ENCODE measurements at regions not wholly inside any gene's neighbourhood (a gene's known extent, or its start where the extent isn't known, plus 50 kb on each side); places are given as distances from the start of the nearest gene placed in this dataset.

GRCh38 chr20:57090590-57091560 lies 175.6 kb downstream of the BMP7 start:
- H3K27me3 ChIP-seq, result no peaks in the 10 kb centered on the region
- intact Hi-C loops (cut with DNase I), result loop anchor here in 1 of 4 donors (5.0 kb wide), 1 partner anchor 256 kb away; no protein-coding TSS in a partner anchor
- H3K4me3 ChIP-seq, result no peak overlapping the region
- DNase-seq, result no peak
- WGBS, 3 donors, result 66 to 74% (median 73%) methylated on average over 22 to 25 of the region's 25 CpGs
- TF ChIP-seq CTCF (IDR thresholded peaks at IDR 0.05) (no peak), EP300 (IDR thresholded peaks at IDR 0.05) (no peak), POLR2A (IDR thresholded peaks at IDR 0.05) (no peak)
- no peak overlapping the region for H3K27ac ChIP-seq
- no peaks in the 10 kb centered on the region for H3K4me1 ChIP-seq (ENCODE audit: insufficient read depth)
- H3K9me3 ChIP-seq, result no peaks in the 10 kb centered on the region
- H3K36me3 ChIP-seq, result no peaks in the 10 kb centered on the region

GRCh38 chr20:57091748-57092111 lies 174.7 kb downstream of the BMP7 start:
- Histone ChIP-seq H3K4me3 (no peak overlapping the region), H3K27ac (no peak overlapping the region), H3K4me1 (ENCODE audit: insufficient read depth) (no peaks in the 10 kb centered on the region), H3K9me3 (no peaks in the 10 kb centered on the region), H3K27me3 (no peaks in the 10 kb centered on the region), H3K36me3 (no peaks in the 10 kb centered on the region)
- 52 to 54% (median 52%) methylated on average over 10 to 13 of the region's 13 CpGs for WGBS, 3 donors
- TF ChIP-seq POLR2A (IDR thresholded peaks at IDR 0.05) (no peak), CTCF (IDR thresholded peaks at IDR 0.05) (no peak)
- DNase-seq, result no peak
- intact Hi-C loops (cut with DNase I), result loop anchor here in 1 of 4 donors (5.0 kb wide), 1 partner anchor 256 kb away; no protein-coding TSS in a partner anchor

GRCh38 chr20:57092112-57092899 lies 174.1 kb downstream of the BMP7 start:
- H3K4me1 ChIP-seq (ENCODE audit: insufficient read depth), result no peaks in the 10 kb centered on the region
- intact Hi-C loops (cut with DNase I), result loop anchor here in 1 of 4 donors (5.0 kb wide), 1 partner anchor 255 kb away; no protein-coding TSS in a partner anchor
- no peaks in the 10 kb centered on the region for H3K27me3 ChIP-seq
- H3K36me3 ChIP-seq, result no peaks in the 10 kb centered on the region
- no peak for TF ChIP-seq EP300 (IDR thresholded peaks at IDR 0.05)
- no peak for TF ChIP-seq POLR2A (IDR thresholded peaks at IDR 0.05)
- TF ChIP-seq CTCF (IDR thresholded peaks at IDR 0.05), result peak in 1 of 3 donors; percentile 14
- peak in 2 of 5 donors; percentile 22 to 47 for DNase-seq
- H3K27ac ChIP-seq, result no peak overlapping the region
- WGBS, 3 donors, result 15 to 17% (median 16%) methylated on average over 33 to 34 of the region's 34 CpGs
- H3K9me3 ChIP-seq, result no peaks in the 10 kb centered on the region
- H3K4me3 ChIP-seq, result no peak overlapping the region

GRCh38 chr20:57092900-57093530 lies 173.4 kb downstream of the BMP7 start:
- DNase-seq, result no peak
- Histone ChIP-seq H3K4me1 (ENCODE audit: insufficient read depth) (no peaks in the 10 kb centered on the region), H3K4me3 (no peak overlapping the region), H3K36me3 (no peaks in the 10 kb centered on the region), H3K27ac (no peak overlapping the region), H3K27me3 (no peaks in the 10 kb centered on the region), H3K9me3 (no peaks in the 10 kb centered on the region)
- TF ChIP-seq POLR2A (IDR thresholded peaks at IDR 0.05), result no peak
- TF ChIP-seq EP300 (IDR thresholded peaks at IDR 0.05), result no peak
- TF ChIP-seq CTCF (IDR thresholded peaks at IDR 0.05), result no peak
- 62 to 73% (median 66%) methylated on average over 23 of the region's 23 CpGs for WGBS, 3 donors
- intact Hi-C loops (cut with DNase I), result loop anchor here in 1 of 4 donors (5.0 kb wide), 1 partner anchor 254 kb away; no protein-coding TSS in a partner anchor
